ENCODE measurements at regions not wholly inside any gene's neighbourhood (a gene's known extent, or its start where the extent isn't known, plus 50 kb on each side); places are given as distances from the start of the nearest gene placed in this dataset.

DNA sequence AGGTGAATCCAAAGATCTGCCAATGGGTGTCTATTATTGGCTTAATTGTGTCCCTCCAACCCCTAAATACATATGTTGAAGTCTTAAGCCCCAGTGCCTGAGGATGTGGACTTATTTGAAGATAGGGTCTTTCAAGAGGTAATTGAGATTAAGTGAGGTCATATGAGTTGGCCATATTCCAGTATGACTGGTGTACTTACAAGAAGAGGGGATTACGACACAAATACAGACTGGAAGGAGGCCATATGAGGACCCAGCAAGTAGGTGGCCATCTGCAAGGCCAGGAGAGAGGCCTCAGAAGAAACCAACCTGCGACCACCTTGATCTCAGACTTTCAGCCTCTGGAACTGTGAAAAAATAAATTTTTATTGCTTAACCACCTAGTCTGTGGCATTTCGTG, 121.1 kb upstream of the FN1 start:
- H3K9ac ChIP-seq (ENCODE audit: low read length), result no peak overlapping the region
- H3K4me3 ChIP-seq (ENCODE audit: low read length), result no peak overlapping the region
- H3K9me3 ChIP-seq (ENCODE audit: low read length), result peaks cover 2% of the 10 kb centered on the region
- H3K79me2 ChIP-seq (replicated peaks; ENCODE audit: insufficient read depth, low read length), result no peaks in the 10 kb centered on the region
- no peak overlapping the region for H3K4me2 ChIP-seq (ENCODE audit: low read length)
- no peaks in the 10 kb centered on the region for H3F3A ChIP-seq (ENCODE audit: insufficient read depth, low read length, poor library complexity, severe bottlenecking)
- TF ChIP-seq EP300 (conservative IDR thresholded peaks at IDR 0.05; ENCODE audit: poor library complexity, severe bottlenecking) (no peak), MXI1 (conservative IDR thresholded peaks at IDR 0.05; ENCODE audit: poor library complexity, severe bottlenecking) (no peak), SMC3 (conservative IDR thresholded peaks at IDR 0.05; ENCODE audit: poor library complexity) (no peak), RAD21 (conservative IDR thresholded peaks at IDR 0.05) (no peak), EZH2 (IDR thresholded peaks at IDR 0.05; ENCODE audit: borderline replicate concordance, insufficient read depth, low read length, poor library complexity, severe bottlenecking) (no peak), TAF1 (IDR thresholded peaks at IDR 0.05; ENCODE audit: low read depth) (no peak), POLR2AphosphoS5 (IDR thresholded peaks at IDR 0.05) (no peak)
- TF ChIP-seq, protein P1, sequence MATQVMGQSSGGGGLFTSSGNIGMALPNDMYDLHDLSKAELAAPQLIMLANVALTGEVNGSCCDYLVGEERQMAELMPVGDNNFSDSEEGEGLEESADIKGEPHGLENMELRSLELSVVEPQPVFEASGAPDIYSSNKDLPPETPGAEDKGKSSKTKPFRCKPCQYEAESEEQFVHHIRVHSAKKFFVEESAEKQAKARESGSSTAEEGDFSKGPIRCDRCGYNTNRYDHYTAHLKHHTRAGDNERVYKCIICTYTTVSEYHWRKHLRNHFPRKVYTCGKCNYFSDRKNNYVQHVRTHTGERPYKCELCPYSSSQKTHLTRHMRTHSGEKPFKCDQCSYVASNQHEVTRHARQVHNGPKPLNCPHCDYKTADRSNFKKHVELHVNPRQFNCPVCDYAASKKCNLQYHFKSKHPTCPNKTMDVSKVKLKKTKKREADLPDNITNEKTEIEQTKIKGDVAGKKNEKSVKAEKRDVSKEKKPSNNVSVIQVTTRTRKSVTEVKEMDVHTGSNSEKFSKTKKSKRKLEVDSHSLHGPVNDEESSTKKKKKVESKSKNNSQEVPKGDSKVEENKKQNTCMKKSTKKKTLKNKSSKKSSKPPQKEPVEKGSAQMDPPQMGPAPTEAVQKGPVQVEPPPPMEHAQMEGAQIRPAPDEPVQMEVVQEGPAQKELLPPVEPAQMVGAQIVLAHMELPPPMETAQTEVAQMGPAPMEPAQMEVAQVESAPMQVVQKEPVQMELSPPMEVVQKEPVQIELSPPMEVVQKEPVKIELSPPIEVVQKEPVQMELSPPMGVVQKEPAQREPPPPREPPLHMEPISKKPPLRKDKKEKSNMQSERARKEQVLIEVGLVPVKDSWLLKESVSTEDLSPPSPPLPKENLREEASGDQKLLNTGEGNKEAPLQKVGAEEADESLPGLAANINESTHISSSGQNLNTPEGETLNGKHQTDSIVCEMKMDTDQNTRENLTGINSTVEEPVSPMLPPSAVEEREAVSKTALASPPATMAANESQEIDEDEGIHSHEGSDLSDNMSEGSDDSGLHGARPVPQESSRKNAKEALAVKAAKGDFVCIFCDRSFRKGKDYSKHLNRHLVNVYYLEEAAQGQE (IDR thresholded peaks at IDR 0.05; ENCODE audit: borderline replicate concordance), result no peak
- TF ChIP-seq, protein P2, sequence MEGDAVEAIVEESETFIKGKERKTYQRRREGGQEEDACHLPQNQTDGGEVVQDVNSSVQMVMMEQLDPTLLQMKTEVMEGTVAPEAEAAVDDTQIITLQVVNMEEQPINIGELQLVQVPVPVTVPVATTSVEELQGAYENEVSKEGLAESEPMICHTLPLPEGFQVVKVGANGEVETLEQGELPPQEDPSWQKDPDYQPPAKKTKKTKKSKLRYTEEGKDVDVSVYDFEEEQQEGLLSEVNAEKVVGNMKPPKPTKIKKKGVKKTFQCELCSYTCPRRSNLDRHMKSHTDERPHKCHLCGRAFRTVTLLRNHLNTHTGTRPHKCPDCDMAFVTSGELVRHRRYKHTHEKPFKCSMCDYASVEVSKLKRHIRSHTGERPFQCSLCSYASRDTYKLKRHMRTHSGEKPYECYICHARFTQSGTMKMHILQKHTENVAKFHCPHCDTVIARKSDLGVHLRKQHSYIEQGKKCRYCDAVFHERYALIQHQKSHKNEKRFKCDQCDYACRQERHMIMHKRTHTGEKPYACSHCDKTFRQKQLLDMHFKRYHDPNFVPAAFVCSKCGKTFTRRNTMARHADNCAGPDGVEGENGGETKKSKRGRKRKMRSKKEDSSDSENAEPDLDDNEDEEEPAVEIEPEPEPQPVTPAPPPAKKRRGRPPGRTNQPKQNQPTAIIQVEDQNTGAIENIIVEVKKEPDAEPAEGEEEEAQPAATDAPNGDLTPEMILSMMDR (IDR thresholded peaks at IDR 0.05; ENCODE audit: poor library complexity, severe bottlenecking), result no peak
- H3K36me3 ChIP-seq (ENCODE audit: insufficient read depth, low read length), result no peaks in the 10 kb centered on the region
- H4K20me1 ChIP-seq (ENCODE audit: insufficient read depth), result no peaks in the 10 kb centered on the region
- no peak overlapping the region for H2AFZ ChIP-seq (ENCODE audit: low read depth, low read length)
- H3K9me2 ChIP-seq (ENCODE audit: insufficient read depth, low read length), result no peaks in the 10 kb centered on the region
- no peak overlapping the region for H3K27ac ChIP-seq (ENCODE audit: low read length)
- H3K27me3 ChIP-seq (ENCODE audit: insufficient read depth, low read depth, low read length), result no peaks in the 10 kb centered on the region

DNA sequence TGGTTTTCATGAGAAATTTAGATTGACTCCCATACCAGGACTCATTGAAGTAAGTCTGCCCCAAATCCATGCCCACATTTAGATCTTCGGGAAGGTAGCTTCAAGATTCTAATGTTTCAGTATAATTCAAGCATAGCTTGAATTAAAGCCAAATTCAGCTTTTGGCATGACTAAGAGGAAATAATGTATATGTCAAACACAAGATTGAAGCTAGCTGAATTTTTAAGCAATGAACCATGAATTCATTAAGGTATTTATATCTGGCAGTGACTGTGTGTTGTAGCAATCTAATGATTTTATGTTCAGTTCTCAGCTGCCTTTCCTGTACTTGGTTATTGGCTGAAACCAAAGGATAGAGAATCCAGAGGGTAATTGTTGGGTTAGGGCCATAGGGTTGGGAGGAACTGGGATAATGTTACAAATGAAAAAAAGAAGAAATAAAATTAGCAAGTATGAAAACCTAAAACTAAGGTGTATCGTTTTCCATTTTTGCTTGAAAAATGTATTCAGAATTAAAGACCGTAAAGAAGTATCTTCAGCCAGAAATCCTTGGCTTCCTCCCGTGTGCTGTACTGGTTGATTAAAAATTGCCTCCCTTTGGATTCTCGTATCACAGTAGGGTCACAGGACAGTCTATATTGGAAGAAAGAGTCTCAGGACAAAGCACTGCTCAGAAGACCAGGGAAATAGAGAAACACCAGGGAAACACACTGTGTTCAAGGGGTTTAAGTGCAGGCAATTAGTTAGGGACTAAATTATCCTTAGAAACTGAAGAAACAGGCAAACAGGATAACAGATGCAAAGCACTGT, 119.0 kb upstream of the FN1 start:
- no peak overlapping the region for H3K4me2 ChIP-seq (ENCODE audit: low read length)
- H3K4me3 ChIP-seq (ENCODE audit: low read length), result no peak overlapping the region
- no peaks in the 10 kb centered on the region for H3K9me3 ChIP-seq (ENCODE audit: low read length)
- no peak overlapping the region for H3K9ac ChIP-seq (ENCODE audit: low read length)
- no peaks in the 10 kb centered on the region for H3K36me3 ChIP-seq (ENCODE audit: insufficient read depth, low read length)
- H3K79me2 ChIP-seq (replicated peaks; ENCODE audit: insufficient read depth, low read length), result no peaks in the 10 kb centered on the region
- no peaks in the 10 kb centered on the region for H3K9me2 ChIP-seq (ENCODE audit: insufficient read depth, low read length)
- H3F3A ChIP-seq (ENCODE audit: insufficient read depth, low read length, poor library complexity, severe bottlenecking), result no peaks in the 10 kb centered on the region
- H2AFZ ChIP-seq (ENCODE audit: low read depth, low read length), result no peak overlapping the region
- H3K27me3 ChIP-seq (ENCODE audit: insufficient read depth, low read depth, low read length), result no peaks in the 10 kb centered on the region
- H3K27ac ChIP-seq (ENCODE audit: low read length), result no peak overlapping the region
- H4K20me1 ChIP-seq (ENCODE audit: insufficient read depth), result no peaks in the 10 kb centered on the region
- TF ChIP-seq, protein P1 (IDR thresholded peaks at IDR 0.05; ENCODE audit: borderline replicate concordance), result no peak
- TF ChIP-seq, protein P2 (IDR thresholded peaks at IDR 0.05; ENCODE audit: poor library complexity, severe bottlenecking), result no peak
- TF ChIP-seq POLR2AphosphoS5 (IDR thresholded peaks at IDR 0.05) (no peak), MXI1 (conservative IDR thresholded peaks at IDR 0.05; ENCODE audit: poor library complexity, severe bottlenecking) (no peak), SMC3 (conservative IDR thresholded peaks at IDR 0.05; ENCODE audit: poor library complexity) (no peak), TAF1 (IDR thresholded peaks at IDR 0.05; ENCODE audit: low read depth) (no peak), EZH2 (IDR thresholded peaks at IDR 0.05; ENCODE audit: borderline replicate concordance, insufficient read depth, low read length, poor library complexity, severe bottlenecking) (no peak), EP300 (conservative IDR thresholded peaks at IDR 0.05; ENCODE audit: poor library complexity, severe bottlenecking) (no peak), RAD21 (conservative IDR thresholded peaks at IDR 0.05) (no peak)

Data from neural cell (in vitro differentiated cells).